Trophoblast cell (in vitro differentiated cells and primary cell): ENCODE measurements at regions not wholly inside any gene's neighbourhood (a gene's known extent, or its start where the extent isn't known, plus 50 kb on each side); places are given as distances from the start of the nearest gene placed in this dataset.

Source experiments
- DNase-seq, 2 donors: peaks; one replicate each; pipeline ENCODE4 v3.0.0-alpha.2; 2016
- H2AFZ ChIP-seq: 2 replicates; pipeline ENCODE4 v1.6.1; 2013; ENCODE audit warnings: low read length, moderate library complexity, mild to moderate bottlenecking; ENCODE audit not compliant: insufficient read depth, poor library complexity
- H2AK5ac ChIP-seq: 2 replicates; pipeline ENCODE4 v1.6.1; 2013; ENCODE audit warnings: mild to moderate bottlenecking, low read length
- H2BK120ac ChIP-seq: 2 replicates; pipeline ENCODE4 v1.6.1; 2013; ENCODE audit warnings: low read length, mild to moderate bottlenecking, moderate library complexity; ENCODE audit not compliant: insufficient read depth, poor library complexity
- H2BK12ac ChIP-seq: 2 replicates; pipeline ENCODE4 v1.6.1; 2013; ENCODE audit warnings: mild to moderate bottlenecking, low read length, moderate library complexity
- H2BK5ac ChIP-seq: 2 replicates; pipeline ENCODE4 v1.6.1; 2013; ENCODE audit warnings: low read length, low read depth, moderate library complexity, mild to moderate bottlenecking; ENCODE audit not compliant: poor library complexity
- H3K14ac ChIP-seq: 2 replicates; pipeline ENCODE4 v1.6.1; 2013; ENCODE audit warnings: mild to moderate bottlenecking, low read length
- H3K18ac ChIP-seq: 2 replicates; pipeline ENCODE4 v1.6.1; 2013; ENCODE audit warnings: mild to moderate bottlenecking, low read length
- H3K23ac ChIP-seq: 2 replicates; pipeline ENCODE4 v1.6.1; 2013; ENCODE audit warnings: low read length
- H3K27ac ChIP-seq: 2 replicates; pipeline ENCODE4 v1.5.1; 2013; ENCODE audit warnings: low read depth, mild to moderate bottlenecking, inconsistent platforms, low read length, moderate library complexity
- H3K27me3 ChIP-seq: 2 replicates; pipeline ENCODE4 v1.6.1; 2013; ENCODE audit warnings: inconsistent platforms, mild to moderate bottlenecking, low read length, moderate library complexity; ENCODE audit not compliant: insufficient read depth
- H3K36me3 ChIP-seq, 2 experiments: 1 replicate in 1 of 2; 2 replicates in 1 of 2; pipeline ENCODE4 v1.6.1; 2013; ENCODE audit warnings: low read length in 2 of 2, mild to moderate bottlenecking in 2 of 2, moderate library complexity in 1 of 2; ENCODE audit not compliant: insufficient read depth in 2 of 2, control insufficient read depth in 1 of 2
- H3K4ac ChIP-seq: 2 replicates; pipeline ENCODE4 v1.6.1; 2013; ENCODE audit warnings: low read depth, mild to moderate bottlenecking, low read length, moderate library complexity
- H3K4me1 ChIP-seq, 2 experiments: 1 replicate in 1 of 2; 2 replicates in 1 of 2; pipeline ENCODE4 v1.6.1; 2013; ENCODE audit warnings: low read length in 2 of 2, mild to moderate bottlenecking in 2 of 2, moderate library complexity in 1 of 2; ENCODE audit not compliant: insufficient read depth in 2 of 2, control insufficient read depth in 1 of 2
- H3K4me2 ChIP-seq: 2 replicates; pipeline ENCODE4 v1.6.1; 2013; ENCODE audit warnings: inconsistent platforms, mild to moderate bottlenecking, low read length, moderate library complexity
- H3K4me3 ChIP-seq: 2 replicates; pipeline ENCODE4 v1.5.1; 2013; ENCODE audit warnings: mild to moderate bottlenecking, low read depth, low read length, inconsistent platforms
- H3K79me1 ChIP-seq: one replicate; pipeline ENCODE4 v1.6.1; 2013; ENCODE audit warnings: low read length
- H3K79me2 ChIP-seq: 2 replicates; pipeline ENCODE4 v1.6.1; 2013; ENCODE audit warnings: low read length, mild to moderate bottlenecking; ENCODE audit not compliant: control insufficient read depth, insufficient read depth, poor library complexity
- H3K9ac ChIP-seq: 2 replicates; pipeline ENCODE4 v1.6.1; 2013; ENCODE audit warnings: mild to moderate bottlenecking, low read length
- H3K9me3 ChIP-seq: 2 replicates; pipeline ENCODE4 v1.6.1; 2013; ENCODE audit warnings: low read depth, mild to moderate bottlenecking, control low read depth, inconsistent platforms, low read length; ENCODE audit not compliant: insufficient read depth
- H4K12ac ChIP-seq: 2 replicates; pipeline ENCODE4 v1.6.1; 2013; ENCODE audit warnings: low read depth, mild to moderate bottlenecking, low read length, moderate library complexity
- H4K8ac ChIP-seq: 2 replicates; pipeline ENCODE4 v1.6.1; 2013; ENCODE audit warnings: low read depth, mild to moderate bottlenecking, low read length, moderate library complexity
- H4K91ac ChIP-seq: one replicate; pipeline ENCODE4 v1.6.1; 2013; ENCODE audit warnings: low read depth, mild to moderate bottlenecking, low read length, moderate library complexity
- WGBS: extraction: QIAGEN DNeasy Blood & Tissue Kit; methylation state at CpG from one replicate; pipeline ENCODE4 v1.1.7; 2013; ENCODE audit warnings: missing lambda C conversion rate; ENCODE audit not compliant: insufficient read length, insufficient coverage; ENCODE audit errors: extremely low coverage; 5-methylcytosine and 5-hydroxymethylcytosine counted together

- no peak overlapping the region for H3K4me3 ChIP-seq
- no peak overlapping the region for H3K14ac ChIP-seq
- H3K4me2 ChIP-seq = no peak overlapping the region
- H3K18ac ChIP-seq = no peak overlapping the region
- no peak overlapping the region for H2BK120ac ChIP-seq
- H2AFZ ChIP-seq = no peak overlapping the region
- no peak overlapping the region for H2BK12ac ChIP-seq
- H3K27me3 ChIP-seq = no peaks in the 10 kb centered on the region
- peaks cover 7 to 17% of the 10 kb centered on the region in 2 experiments for H3K4me1 ChIP-seq
- H4K91ac ChIP-seq = no peak overlapping the region
- no peaks in the 10 kb centered on the region for H3K36me3 ChIP-seq
- no peak overlapping the region for H4K12ac ChIP-seq
- DNase-seq = no peak
- peaks cover 3% of the 10 kb centered on the region for H3K79me1 ChIP-seq
- H3K23ac ChIP-seq = no peak overlapping the region
- H2BK5ac ChIP-seq = no peak overlapping the region
- H3K79me2 ChIP-seq = no peaks in the 10 kb centered on the region
- H3K9me3 ChIP-seq = no peaks in the 10 kb centered on the region
- no CpG with 5 or more reads among the region's 7 CpGs for WGBS
- no peak overlapping the region for H4K8ac ChIP-seq
- H2AK5ac ChIP-seq = no peak overlapping the region
- no peak overlapping the region for H3K4ac ChIP-seq
- no peak overlapping the region for H3K27ac ChIP-seq
- no peak overlapping the region for H3K9ac ChIP-seq
Measured at GRCh38 chr2:128491692-128492244, 173.1 kb upstream of the HS6ST1 start.

GRCh38 chr2:128492966-128493811 is 174.5 kb upstream of the HS6ST1 start:
- H3K27me3 ChIP-seq = no peaks in the 10 kb centered on the region
- H4K91ac ChIP-seq = no peak overlapping the region
- no peak overlapping the region for H2BK120ac ChIP-seq
- no peak overlapping the region for H3K9ac ChIP-seq
- no peak overlapping the region for H3K18ac ChIP-seq
- no peak overlapping the region for H3K14ac ChIP-seq
- DNase-seq = no peak
- H2BK12ac ChIP-seq = no peak overlapping the region
- no peak overlapping the region for H4K8ac ChIP-seq
- no peak overlapping the region for H3K4me3 ChIP-seq
- H3K4ac ChIP-seq = no peak overlapping the region
- no peaks in the 10 kb centered on the region for H3K79me2 ChIP-seq
- no peak overlapping the region for H2AK5ac ChIP-seq
- H3K36me3 ChIP-seq = no peaks in the 10 kb centered on the region
- H3K79me1 ChIP-seq = no peaks in the 10 kb centered on the region
- H3K4me2 ChIP-seq = no peak overlapping the region
- no peak overlapping the region for H3K27ac ChIP-seq
- no CpG with 5 or more reads among the region's 65 CpGs for WGBS
- H2BK5ac ChIP-seq = no peak overlapping the region
- H3K23ac ChIP-seq = no peak overlapping the region
- H4K12ac ChIP-seq = no peak overlapping the region
- peaks cover 7 to 9% of the 10 kb centered on the region in 2 experiments for H3K4me1 ChIP-seq
- H3K9me3 ChIP-seq = no peaks in the 10 kb centered on the region
- no peak overlapping the region for H2AFZ ChIP-seq

- no CpG with 5 or more reads among the region's 15 CpGs for WGBS
Measured at GRCh38 chr2:128493880-128494279, 175.2 kb upstream of the HS6ST1 start.

GRCh38 chr2:128494307-128494639 is 175.6 kb upstream of the HS6ST1 start:
- Histone ChIP-seq H3K4me3 (no peak overlapping the region), H3K27me3 (no peaks in the 10 kb centered on the region), H2AK5ac (no peak overlapping the region), H3K79me2 (no peaks in the 10 kb centered on the region), H2BK5ac (no peak overlapping the region), H3K79me1 (no peaks in the 10 kb centered on the region), H3K4ac (no peak overlapping the region), H3K14ac (no peak overlapping the region), H3K4me2 (no peak overlapping the region), H2BK12ac (no peak overlapping the region), H4K8ac (no peak overlapping the region), H3K9me3 (no peaks in the 10 kb centered on the region), H3K9ac (no peak overlapping the region), H3K23ac (no peak overlapping the region), H3K18ac (no peak overlapping the region), H3K27ac (no peak overlapping the region), H2AFZ (no peak overlapping the region), H3K4me1 (peaks cover 6 to 8% of the 10 kb centered on the region in 2 experiments), H2BK120ac (no peak overlapping the region), H4K91ac (no peak overlapping the region), H4K12ac (no peak overlapping the region), H3K36me3 (no peaks in the 10 kb centered on the region)
- DNase-seq = no peak
- no CpG with 5 or more reads among the region's 8 CpGs for WGBS

More at GRCh38 chr2:128493880-128494279, 175.2 kb upstream of the HS6ST1 start:
- no peak overlapping the region for H2AFZ ChIP-seq
- no peak overlapping the region for H3K9ac ChIP-seq
- H2BK5ac ChIP-seq = no peak overlapping the region
- no peak overlapping the region for H3K4ac ChIP-seq
- no peaks in the 10 kb centered on the region for H3K36me3 ChIP-seq
- no peaks in the 10 kb centered on the region for H3K79me1 ChIP-seq
- no peak overlapping the region for H4K12ac ChIP-seq
- no peak overlapping the region for H3K18ac ChIP-seq
- no peak overlapping the region for H3K4me2 ChIP-seq
- H3K4me1 ChIP-seq = peaks cover 7 to 9% of the 10 kb centered on the region in 2 experiments
- H2BK12ac ChIP-seq = no peak overlapping the region
- no peak overlapping the region for H3K4me3 ChIP-seq
- no peaks in the 10 kb centered on the region for H3K9me3 ChIP-seq
- no peak overlapping the region for H2AK5ac ChIP-seq
- no peak overlapping the region for H3K23ac ChIP-seq
- no peaks in the 10 kb centered on the region for H3K27me3 ChIP-seq
- no peak overlapping the region for H4K91ac ChIP-seq
- peak; percentile 10 to 32 for DNase-seq
- H3K14ac ChIP-seq = no peak overlapping the region
- no peak overlapping the region for H2BK120ac ChIP-seq
- H4K8ac ChIP-seq = no peak overlapping the region
- H3K27ac ChIP-seq = no peak overlapping the region
- no peaks in the 10 kb centered on the region for H3K79me2 ChIP-seq
